Loucy (cell line): ENCODE measurements at regions not wholly inside any gene's neighbourhood (a gene's known extent, or its start where the extent isn't known, plus 50 kb on each side); places are given as distances from the start of the nearest gene placed in this dataset.

Experiments used
- H2AFZ ChIP-seq: fragments of 200-600 bp; sonication (generic); 2 replicates; pipeline ENCODE4 v1.6.0; 2016; ENCODE audit warnings: antibody characterized with exemption, mild to moderate bottlenecking, low read length, moderate library complexity
- H3F3A ChIP-seq: fragments of 200-600 bp; 2 replicates; pipeline ENCODE4 v1.6.0; 2016; ENCODE audit warnings: antibody characterized with exemption, low read depth, mild to moderate bottlenecking
- H3K27me3 ChIP-seq: fragments of 200-600 bp; sonication (generic); 2 replicates; pipeline ENCODE4 v1.6.1; 2014; ENCODE audit warnings: low read length, mild to moderate bottlenecking; ENCODE audit not compliant: insufficient read depth, poor library complexity, severe bottlenecking
- H3K36me3 ChIP-seq: fragments of 200-600 bp; sonication (generic); 2 replicates; pipeline ENCODE4 v1.6.1; 2016; ENCODE audit warnings: low read length; ENCODE audit not compliant: insufficient read depth
- H3K4me1 ChIP-seq: fragments of 200-600 bp; sonication (generic); 2 replicates; pipeline ENCODE4 v1.5.1; 2014; ENCODE audit warnings: low read length, mild to moderate bottlenecking; ENCODE audit not compliant: insufficient read depth, poor library complexity, severe bottlenecking
- H3K4me2 ChIP-seq: fragments of 200-600 bp; sonication (generic); 2 replicates; pipeline ENCODE4 v1.6.0; 2014; ENCODE audit warnings: antibody characterized with exemption, low read length, low read depth, mild to moderate bottlenecking; ENCODE audit not compliant: poor library complexity, severe bottlenecking
- H3K4me3 ChIP-seq: fragments of 200-600 bp; sonication (generic); 2 replicates; pipeline ENCODE4 v1.5.1; 2014; ENCODE audit warnings: low read length, mild to moderate bottlenecking, mixed read lengths; ENCODE audit not compliant: poor library complexity, severe bottlenecking
- H3K79me2 ChIP-seq: fragments of 200-600 bp; sonication (generic); 2 replicates; pipeline ENCODE4 v1.6.1; 2014; ENCODE audit warnings: low read length; ENCODE audit not compliant: insufficient read depth
- H3K9ac ChIP-seq: fragments of 200-600 bp; sonication (generic); 2 replicates; pipeline ENCODE4 v1.6.0; 2014; ENCODE audit warnings: mild to moderate bottlenecking, low read depth, low read length, moderate library complexity; ENCODE audit not compliant: poor library complexity, severe bottlenecking
- H3K9me2 ChIP-seq: fragments of 200-600 bp; sonication (generic); replicated peaks from 2 replicates; pipeline ENCODE4 v1.6.1; 2016; ENCODE audit warnings: low read depth, low read length, mixed read lengths
- H3K9me3 ChIP-seq: fragments of 200-600 bp; sonication (generic); 2 replicates; pipeline ENCODE4 v1.6.1; 2014; ENCODE audit warnings: mild to moderate bottlenecking, antibody characterized with exemption, low read length, low read depth; ENCODE audit not compliant: insufficient read depth
- H4K20me1 ChIP-seq: fragments of 200-600 bp; sonication (generic); 2 replicates; pipeline ENCODE4 v1.6.0; 2014; ENCODE audit warnings: antibody characterized with exemption, low read length, mild to moderate bottlenecking; ENCODE audit not compliant: insufficient read depth, poor library complexity, severe bottlenecking
- CTCF ChIP-seq: fragments of 200-600 bp; sonication (generic); conservative IDR thresholded peaks from 2 replicates; pipeline ENCODE4 v1.5.1; 2014; ENCODE audit warnings: mild to moderate bottlenecking, antibody characterized with exemption, low read length
- EZH2phosphoT487 ChIP-seq: fragments of 200-600 bp; IDR thresholded peaks from 2 replicates; pipeline ENCODE4 v1.6.1; 2018; ENCODE audit warnings: antibody characterized with exemption, mild to moderate bottlenecking, moderate library complexity, borderline replicate concordance

GRCh38 chr17:73841431-73842060, 197.3 kb upstream of the SDK2 start:
- Histone ChIP-seq H3K79me2 (no peaks in the 10 kb centered on the region), H3K27me3 (no peaks in the 10 kb centered on the region), H3F3A (no peaks in the 10 kb centered on the region), H3K36me3 (no peaks in the 10 kb centered on the region), H3K4me1 (no peaks in the 10 kb centered on the region), H3K4me3 (no peak overlapping the region), H3K9me3 (no peaks in the 10 kb centered on the region; the same call in 1 of the 2 replicates), H3K9me2 (no peaks in the 10 kb centered on the region), H4K20me1 (no peaks in the 10 kb centered on the region), H2AFZ (no peak overlapping the region), H3K4me2 (no peak overlapping the region), H3K9ac (no peak overlapping the region)
- TF ChIP-seq CTCF (peak; percentile 91), EZH2phosphoT487 (no peak)

- Histone ChIP-seq H3F3A (no peaks in the 10 kb centered on the region), H3K79me2 (no peaks in the 10 kb centered on the region), H3K4me1 (no peaks in the 10 kb centered on the region), H3K9me2 (no peaks in the 10 kb centered on the region), H3K36me3 (no peaks in the 10 kb centered on the region), H2AFZ (no peak overlapping the region), H3K27me3 (no peaks in the 10 kb centered on the region), H3K4me3 (no peak overlapping the region), H3K9ac (no peak overlapping the region), H3K9me3 (no peaks in the 10 kb centered on the region), H3K4me2 (no peak overlapping the region), H4K20me1 (no peaks in the 10 kb centered on the region)
- no peak for TF ChIP-seq CTCF
- no peak for TF ChIP-seq EZH2phosphoT487
These were observed 203.7 kb upstream of the SDK2 start for GRCh38 chr17:73847952-73848351.

GRCh38 chr17:73850426-73850825, 206.2 kb upstream of the SDK2 start:
- H3K4me1 ChIP-seq: no peaks in the 10 kb centered on the region
- H3K9ac ChIP-seq: no peak overlapping the region
- H3K79me2 ChIP-seq: no peaks in the 10 kb centered on the region
- H3K9me2 ChIP-seq: no peaks in the 10 kb centered on the region
- TF ChIP-seq CTCF: no peak
- TF ChIP-seq EZH2phosphoT487: no peak
- no peaks in the 10 kb centered on the region for H3K9me3 ChIP-seq
- no peak overlapping the region for H3K4me2 ChIP-seq
- no peaks in the 10 kb centered on the region for H3F3A ChIP-seq
- no peaks in the 10 kb centered on the region for H4K20me1 ChIP-seq
- H2AFZ ChIP-seq: no peak overlapping the region
- no peaks in the 10 kb centered on the region for H3K36me3 ChIP-seq
- H3K27me3 ChIP-seq: no peaks in the 10 kb centered on the region
- no peak overlapping the region for H3K4me3 ChIP-seq
